ENCODE measurements at regions not wholly inside any gene's neighbourhood (a gene's known extent, or its start where the extent isn't known, plus 50 kb on each side); places are given as distances from the start of the nearest gene placed in this dataset.

- no peaks in the 10 kb centered on the region for H3K4me1 Mint-ChIP-seq
- no peak overlapping the region for H3K27ac Mint-ChIP-seq
- H3K36me3 Mint-ChIP-seq (ENCODE audit: low read depth), result no peaks in the 10 kb centered on the region
- H3K27me3 Mint-ChIP-seq, result no peaks in the 10 kb centered on the region
- intact Hi-C loops (cut with micrococcal nuclease), result no loop called here
- H3K4me3 Mint-ChIP-seq, result no peak overlapping the region
- DNase-seq, result no peak
- H3K9me3 Mint-ChIP-seq, result no peaks in the 10 kb centered on the region
Observed at GRCh38 chr5:88941581-88941980, 58.6 kb upstream of the MEF2C start.

GRCh38 chr5:88940713-88941112 is 57.7 kb upstream of the MEF2C start:
- DNase-seq, result no peak
- intact Hi-C loops (cut with micrococcal nuclease), result no loop called here
- no peaks in the 10 kb centered on the region for H3K36me3 Mint-ChIP-seq (ENCODE audit: low read depth)
- H3K27ac Mint-ChIP-seq, result no peak overlapping the region
- H3K4me1 Mint-ChIP-seq, result no peaks in the 10 kb centered on the region
- H3K27me3 Mint-ChIP-seq, result peaks cover 2% of the 10 kb centered on the region
- no peaks in the 10 kb centered on the region for H3K9me3 Mint-ChIP-seq
- no peak overlapping the region for H3K4me3 Mint-ChIP-seq

- Mint-ChIP-seq H3K36me3 (ENCODE audit: low read depth) (no peaks in the 10 kb centered on the region), H3K4me3 (no peak overlapping the region), H3K9me3 (no peaks in the 10 kb centered on the region), H3K27me3 (peaks cover 4% of the 10 kb centered on the region), H3K4me1 (no peaks in the 10 kb centered on the region), H3K27ac (no peak overlapping the region)
- intact Hi-C loops (cut with micrococcal nuclease), result no loop called here
- DNase-seq, result no peak
Observed at GRCh38 chr5:88939300-88939699, 56.3 kb upstream of the MEF2C start.

GRCh38 chr5:88938488-88938887 is 55.5 kb upstream of the MEF2C start:
- no peaks in the 10 kb centered on the region for H3K36me3 Mint-ChIP-seq (ENCODE audit: low read depth)
- no peak overlapping the region for H3K4me3 Mint-ChIP-seq
- no peaks in the 10 kb centered on the region for H3K9me3 Mint-ChIP-seq
- no peak overlapping the region for H3K27ac Mint-ChIP-seq
- H3K27me3 Mint-ChIP-seq, result peaks cover 4% of the 10 kb centered on the region
- intact Hi-C loops (cut with micrococcal nuclease), result no loop called here
- no peak for DNase-seq
- H3K4me1 Mint-ChIP-seq, result no peaks in the 10 kb centered on the region

- DNase-seq, result no peak
- intact Hi-C loops (cut with micrococcal nuclease), result no loop called here
- H3K4me1 Mint-ChIP-seq, result no peaks in the 10 kb centered on the region
- H3K4me3 Mint-ChIP-seq, result no peak overlapping the region
- no peaks in the 10 kb centered on the region for H3K9me3 Mint-ChIP-seq
- no peak overlapping the region for H3K27ac Mint-ChIP-seq
- peaks cover 4% of the 10 kb centered on the region for H3K27me3 Mint-ChIP-seq
- H3K36me3 Mint-ChIP-seq (ENCODE audit: low read depth), result no peaks in the 10 kb centered on the region
Observed at GRCh38 chr5:88937406-88937805, 54.4 kb upstream of the MEF2C start.

GRCh38 chr5:88934439-88934838 is 51.5 kb upstream of the MEF2C start:
- no peaks in the 10 kb centered on the region for H3K4me1 Mint-ChIP-seq

More at GRCh38 chr5:88934439-88934838, 51.5 kb upstream of the MEF2C start:
- no peaks in the 10 kb centered on the region for H3K36me3 Mint-ChIP-seq (ENCODE audit: low read depth)
- peaks cover 4% of the 10 kb centered on the region for H3K27me3 Mint-ChIP-seq
- H3K4me3 Mint-ChIP-seq, result no peak overlapping the region
- no peak overlapping the region for H3K27ac Mint-ChIP-seq
- intact Hi-C loops (cut with micrococcal nuclease), result no loop called here
- no peaks in the 10 kb centered on the region for H3K9me3 Mint-ChIP-seq
- no peak for DNase-seq
